Omental fat pad (tissue), 3 donors: ENCODE measurements at regions not wholly inside any gene's neighbourhood (a gene's known extent, or its start where the extent isn't known, plus 50 kb on each side); places are given as distances from the start of the nearest gene placed in this dataset.

Source experiments
- ATAC-seq: fragments of 150-250 bp; one replicate; pipeline ENCODE4 v1.9.1; 2016; ENCODE audit warnings: mild to moderate bottlenecking, moderate library complexity; ENCODE audit not compliant: low FRiP score
- DNase-seq: peaks from one replicate; pipeline ENCODE4 v3.0.0-alpha.2; 2019; ENCODE audit warnings: low spot score
- CTCF ChIP-seq, 3 donors: fragments of 450-650 bp; IDR thresholded peaks; one replicate each; pipeline ENCODE4 v1.5.1; 2016 to 2017; ENCODE audit warnings: antibody characterized with exemption in 3 of 3, mild to moderate bottlenecking in 3 of 3, moderate library complexity in 2 of 3

GRCh38 chr10:88181902-88182600 is 318.6 kb downstream of the PTEN start:
- DNase-seq (no peak), ATAC-seq (peak; percentile 6)
- no peak for TF ChIP-seq CTCF (IDR thresholded peaks at IDR 0.05)

GRCh38 chr10:88182601-88182930 is 319.1 kb downstream of the PTEN start:
- no peak for TF ChIP-seq CTCF (IDR thresholded peaks at IDR 0.05)
- ATAC-seq (no peak), DNase-seq (no peak)

- DNase-seq (no peak), ATAC-seq (no peak)
- TF ChIP-seq CTCF (IDR thresholded peaks at IDR 0.05) = no peak
Observed at GRCh38 chr10:88184543-88185297, 321.3 kb downstream of the PTEN start.

- TF ChIP-seq CTCF (IDR thresholded peaks at IDR 0.05) = no peak
- DNase-seq (no peak), ATAC-seq (no peak)
Observed at GRCh38 chr10:88185830-88186229, 322.4 kb downstream of the PTEN start.

- TF ChIP-seq CTCF (IDR thresholded peaks at IDR 0.05) = no peak
- no peak for ATAC-seq
- DNase-seq = no peak
Observed at GRCh38 chr10:88186335-88186734, 322.9 kb downstream of the PTEN start.

GRCh38 chr10:88187472-88187871 is 324.0 kb downstream of the PTEN start:
- DNase-seq (no peak), ATAC-seq (no peak)
- no peak for TF ChIP-seq CTCF (IDR thresholded peaks at IDR 0.05)

- TF ChIP-seq CTCF (IDR thresholded peaks at IDR 0.05) = no peak
- no peak for ATAC-seq
- no peak for DNase-seq
Observed at GRCh38 chr10:88190123-88190522, 326.7 kb downstream of the PTEN start.
